T-helper 1 cell (primary cell): ENCODE measurements at regions not wholly inside any gene's neighbourhood (a gene's known extent, or its start where the extent isn't known, plus 50 kb on each side); places are given as distances from the start of the nearest gene placed in this dataset.
A peak's percentile ranks its signal among the peaks of the same experiment; 100 is the strongest.

Experiments used
- DNase-seq, 5 donors: peaks; one replicate each; pipeline ENCODE4 v3.0.0-alpha.2; 2012 to 2020

DNA sequence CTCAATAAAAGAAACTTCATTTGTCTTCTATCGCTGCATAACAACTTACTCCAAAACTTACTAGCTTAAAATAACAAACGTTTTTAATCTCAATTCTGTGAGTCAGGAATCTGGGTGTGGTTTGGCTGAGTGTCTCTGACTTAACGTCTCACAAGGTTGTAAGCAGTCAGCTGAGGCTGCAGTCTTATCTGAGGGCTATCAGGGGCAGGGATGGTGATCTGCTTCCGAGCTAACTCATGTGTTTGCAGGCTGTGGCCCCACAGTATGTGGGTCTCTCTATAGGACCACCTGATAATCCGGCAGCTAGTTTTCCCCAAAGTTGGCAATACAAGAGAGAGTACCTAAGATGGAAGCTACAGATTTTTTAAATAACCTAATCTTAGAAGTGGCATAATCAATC lies 234.2 kb upstream of the FGGY start:
- DNase-seq, result no peak

DNA sequence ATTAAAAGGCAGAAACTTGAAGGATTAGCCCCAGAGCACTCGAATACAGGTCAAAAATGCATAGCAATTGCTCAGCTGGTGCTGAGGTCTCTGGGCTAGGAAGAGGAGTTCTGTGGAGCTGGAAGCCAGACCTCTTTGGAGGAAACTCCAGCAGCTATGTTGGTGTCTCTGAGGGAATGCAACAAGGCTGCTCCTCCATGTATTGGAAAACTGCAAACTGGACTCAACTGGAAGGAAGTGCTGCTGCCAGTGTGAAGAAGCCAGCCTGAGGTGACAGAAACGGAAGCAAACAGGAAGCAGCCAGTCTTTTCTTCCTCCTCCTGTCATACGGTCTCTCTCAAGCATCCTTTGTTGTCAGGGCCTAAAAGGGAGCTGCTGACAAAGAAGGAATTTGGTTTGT lies 233.4 kb upstream of the FGGY start:
- peak in 1 of 5 donors; percentile 57 for DNase-seq

DNA sequence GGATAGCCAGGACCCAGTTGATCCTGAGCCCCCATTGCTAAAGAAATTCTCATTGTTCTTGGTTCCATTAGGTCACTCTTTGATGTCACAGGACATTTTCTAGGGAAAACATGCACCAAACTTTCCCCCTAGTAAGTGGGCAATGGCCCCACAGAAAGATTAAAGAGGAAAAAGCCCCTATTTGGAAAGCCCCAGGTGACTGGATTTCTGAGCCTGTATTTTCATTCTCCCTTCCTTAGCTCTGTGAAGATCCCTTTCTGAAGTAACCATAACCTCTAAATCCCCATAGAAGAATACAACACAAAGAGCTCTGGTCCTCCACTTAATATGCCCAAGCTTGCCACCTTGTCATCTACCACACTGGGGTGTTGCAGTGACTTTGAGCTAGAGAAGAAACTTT lies 232.3 kb upstream of the FGGY start:
- DNase-seq, result no peak

GRCh38 chr1:59066236-59066635 lies 230.7 kb upstream of the FGGY start:
- DNase-seq, result no peak

GRCh38 chr1:59070610-59071009 lies 226.3 kb upstream of the FGGY start:
- DNase-seq, result no peak

DNA sequence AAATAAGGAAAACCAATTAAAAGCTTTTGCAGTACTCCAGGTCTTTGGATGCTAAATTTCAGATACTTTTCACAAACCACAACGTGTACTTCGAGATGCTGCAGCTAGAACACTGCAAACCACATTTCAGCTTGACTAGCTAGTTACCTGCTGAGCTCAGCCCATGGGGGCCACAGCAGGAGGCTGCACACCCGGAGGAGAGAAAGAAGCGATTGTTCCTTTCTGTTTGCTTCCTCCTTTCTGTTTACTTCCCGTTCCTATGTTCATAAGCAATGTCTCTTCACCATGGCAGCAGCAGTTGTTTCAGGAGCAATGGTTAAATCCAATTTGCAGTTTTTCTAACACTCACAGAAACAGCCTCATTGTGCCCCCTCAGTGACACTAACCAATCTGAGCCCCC lies 225.6 kb upstream of the FGGY start:
- peak in 1 of 5 donors; percentile 48 for DNase-seq

GRCh38 chr1:59071876-59072582 lies 224.9 kb upstream of the FGGY start:
- peak in 1 of 5 donors; percentile 62 for DNase-seq

DNA sequence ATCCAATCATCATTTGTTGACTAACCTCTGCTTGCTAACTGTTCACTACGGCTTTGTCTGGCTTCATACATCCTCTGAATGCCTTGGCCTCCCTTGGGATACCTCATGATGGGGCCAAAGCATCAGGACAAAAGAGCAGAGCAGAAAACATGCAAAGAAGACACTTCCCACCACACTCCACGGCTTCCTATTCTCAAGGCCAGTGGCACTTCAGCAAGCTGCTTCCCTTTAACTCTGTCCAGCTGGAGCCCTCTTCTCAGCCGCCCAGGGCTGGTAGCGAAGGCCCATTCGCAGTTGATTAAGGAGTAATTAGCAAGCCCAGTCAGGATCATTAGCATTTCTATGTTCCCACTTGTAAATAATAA lies 224.3 kb upstream of the FGGY start:
- no peak for DNase-seq

GRCh38 chr1:59074598-59074997 lies 222.3 kb upstream of the FGGY start:
- DNase-seq, result no peak

DNA sequence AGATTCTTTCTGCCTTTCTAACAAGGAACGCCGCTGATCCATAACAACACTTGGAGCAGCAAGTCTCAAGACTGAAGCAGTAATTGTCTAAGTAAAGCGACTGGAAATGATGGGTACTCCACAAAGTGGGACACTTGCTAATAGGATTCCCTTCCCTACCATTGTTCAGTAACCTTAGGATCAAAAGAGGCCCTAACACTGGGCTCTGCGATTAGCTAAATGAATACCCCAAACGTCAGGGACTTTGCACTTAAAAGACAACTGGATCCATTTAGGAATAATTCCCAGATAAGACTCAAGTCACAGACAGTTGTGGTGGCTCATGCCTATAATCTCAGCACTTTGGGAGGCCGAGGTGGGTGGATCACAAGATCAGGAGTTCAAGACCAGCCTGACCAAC lies 221.9 kb upstream of the FGGY start:
- DNase-seq, result no peak

DNA sequence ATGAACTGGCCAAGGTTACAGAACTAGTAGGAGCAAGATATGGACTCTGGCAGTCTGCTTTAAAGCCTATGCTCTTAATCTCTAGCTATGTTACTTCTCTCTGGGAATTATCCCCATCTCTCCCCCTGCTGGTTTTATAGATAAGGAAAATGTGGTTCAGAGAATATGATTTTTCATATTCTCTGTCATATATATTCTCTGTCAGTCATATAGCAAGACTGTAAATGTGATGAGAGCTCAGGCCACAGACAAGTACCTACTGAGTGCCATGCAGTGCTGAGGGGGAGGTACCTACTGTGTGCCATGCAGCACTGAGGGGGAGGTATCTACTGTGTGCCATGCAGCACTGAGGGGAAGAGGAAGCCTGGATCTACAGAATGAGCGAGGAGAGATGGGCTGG lies 220.3 kb upstream of the FGGY start:
- DNase-seq, result no peak

DNA sequence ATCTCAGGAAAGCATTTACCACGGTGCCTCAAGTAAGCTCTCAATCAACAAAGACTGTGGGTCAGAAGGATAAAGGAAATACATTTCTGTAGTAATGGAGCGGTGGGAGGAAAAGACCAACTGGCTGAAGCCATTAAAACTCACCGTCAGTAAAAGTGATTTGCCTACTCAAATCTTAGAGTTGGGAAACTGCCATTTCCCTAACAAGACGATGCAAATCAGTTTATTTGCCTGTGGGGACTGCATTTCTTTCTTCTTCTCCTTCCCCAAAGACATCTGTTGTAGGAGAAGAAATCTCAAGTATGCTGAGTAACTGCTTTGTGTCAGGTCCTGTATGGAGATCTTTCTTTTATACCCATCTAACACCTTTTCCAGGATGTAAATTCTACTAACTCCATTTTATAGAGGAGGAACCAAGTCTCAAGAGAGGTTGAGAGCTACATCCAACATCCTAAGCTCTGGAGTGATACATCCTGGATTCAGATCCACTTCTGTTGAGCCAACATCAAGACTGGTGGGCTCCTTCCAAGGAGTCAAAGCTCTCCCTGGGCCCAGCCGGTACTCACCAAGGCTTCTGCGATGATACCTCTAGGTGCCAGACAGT lies 219.3 kb upstream of the FGGY start:
- no peak for DNase-seq

- DNase-seq, result no peak
Measured at GRCh38 chr1:59078070-59078800, 218.7 kb upstream of the FGGY start.

DNA sequence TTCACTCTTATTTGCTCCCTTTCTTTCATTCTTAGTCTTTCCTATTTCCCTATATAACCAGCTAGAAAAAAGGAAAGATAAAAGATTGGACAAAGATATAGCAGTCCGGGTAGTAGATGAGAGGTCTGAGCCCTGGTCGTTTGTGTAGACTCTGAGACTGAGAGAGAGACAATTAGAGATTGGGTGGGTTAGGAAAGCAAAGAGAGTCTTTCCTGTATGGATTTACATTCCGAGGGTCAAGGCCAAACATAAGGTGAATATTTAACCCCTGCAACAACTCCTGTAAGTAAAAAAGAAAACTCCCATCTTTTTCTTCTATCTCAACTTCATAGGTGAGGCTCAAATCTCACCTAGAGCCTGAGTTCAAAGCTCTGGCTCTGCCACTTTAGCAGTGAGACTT lies 218.0 kb upstream of the FGGY start:
- no peak for DNase-seq

GRCh38 chr1:59079434-59080140 lies 217.3 kb upstream of the FGGY start:
- DNase-seq, result no peak

DNA sequence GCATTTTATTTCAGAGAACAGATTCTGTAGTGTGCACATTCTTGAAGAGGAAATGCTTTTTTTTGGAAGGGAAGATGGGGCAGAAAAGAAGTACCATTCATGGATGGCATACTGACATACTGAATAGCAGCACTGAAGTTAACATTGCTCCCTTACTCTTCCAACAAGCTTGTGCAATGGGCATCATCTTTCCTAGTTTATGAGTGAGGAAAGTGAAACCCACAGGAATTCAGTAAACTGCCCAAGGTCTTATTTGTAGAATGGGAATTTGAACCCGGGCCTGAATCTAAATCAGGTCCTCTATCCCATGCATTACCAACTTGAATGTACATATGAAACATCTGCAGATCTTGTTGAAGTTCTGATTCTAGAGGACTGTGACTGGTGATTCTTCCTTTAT lies 215.7 kb upstream of the FGGY start:
- DNase-seq, result no peak

DNA sequence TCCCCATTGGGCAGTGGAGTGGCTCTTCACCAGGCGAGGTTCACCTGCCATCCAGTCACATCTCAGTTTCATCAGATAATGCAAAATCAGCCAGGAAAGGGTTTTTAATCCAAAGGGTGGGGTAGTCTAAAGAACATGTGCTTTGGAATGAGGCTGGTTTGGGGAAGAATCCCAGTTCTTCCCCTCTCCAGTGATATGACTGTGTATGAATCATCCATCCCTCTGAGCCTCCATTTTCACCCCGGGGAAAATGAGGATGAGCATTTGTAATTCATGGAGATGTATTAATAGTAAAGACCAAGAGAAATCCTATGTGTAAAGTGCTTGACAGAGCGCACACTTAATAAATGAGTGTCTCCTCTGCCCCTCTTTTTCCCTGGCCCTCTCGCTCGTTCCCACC lies 215.1 kb upstream of the FGGY start:
- no peak for DNase-seq

DNA sequence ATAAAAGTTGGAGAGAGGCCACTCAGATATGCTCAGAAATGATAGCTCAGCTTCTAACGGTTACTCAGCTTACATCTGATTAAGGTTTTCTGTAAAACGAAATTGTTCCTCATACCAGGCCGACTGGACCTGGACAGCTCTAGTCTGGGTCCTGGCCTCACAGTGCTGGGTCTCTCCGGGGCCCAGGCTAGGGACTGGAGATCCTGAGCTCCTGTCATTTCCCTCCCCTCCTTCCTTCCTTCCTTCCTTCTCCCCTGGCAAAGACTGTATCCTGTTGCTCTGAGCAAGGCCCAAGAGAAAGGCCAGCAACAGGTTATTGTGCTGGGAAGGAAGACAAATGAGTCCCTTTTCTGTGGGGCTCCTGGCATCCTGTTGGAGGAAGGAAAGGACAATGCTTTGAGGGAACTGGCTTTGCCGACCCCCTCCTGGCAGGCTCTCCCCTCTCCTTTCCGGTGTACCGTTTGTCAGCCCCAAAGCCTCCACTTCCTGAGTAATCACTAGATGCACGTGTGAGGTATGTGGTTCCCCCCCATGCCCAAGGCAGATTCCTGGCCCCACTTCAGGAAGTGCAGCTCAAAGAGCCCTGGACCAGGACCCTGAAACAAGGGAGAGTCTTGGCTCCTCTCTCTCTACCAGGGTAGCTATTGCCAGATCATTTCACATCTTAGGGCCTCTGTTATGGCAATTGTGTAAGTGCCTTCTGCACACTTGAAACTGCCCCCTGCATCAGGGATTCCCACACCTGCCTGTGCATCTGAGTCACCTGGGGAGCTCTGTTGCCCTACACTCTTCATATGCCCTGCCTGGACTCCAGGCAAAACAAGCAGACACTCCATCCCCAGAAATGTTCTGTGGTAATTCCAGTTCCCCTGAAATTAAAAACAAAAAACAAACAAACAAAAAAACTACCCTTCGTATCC lies 212.7 kb upstream of the FGGY start:
- DNase-seq, result no peak

- no peak for DNase-seq
Measured at GRCh38 chr1:59085101-59085500, 211.8 kb upstream of the FGGY start.

- DNase-seq, result no peak
Measured at GRCh38 chr1:59089036-59089798, 207.7 kb upstream of the FGGY start.

- DNase-seq, result no peak
Measured at GRCh38 chr1:59089922-59090457, 206.9 kb upstream of the FGGY start.
